ENCODE measurements at regions not wholly inside any gene's neighbourhood (a gene's known extent, or its start where the extent isn't known, plus 50 kb on each side); places are given as distances from the start of the nearest gene placed in this dataset.

DNA sequence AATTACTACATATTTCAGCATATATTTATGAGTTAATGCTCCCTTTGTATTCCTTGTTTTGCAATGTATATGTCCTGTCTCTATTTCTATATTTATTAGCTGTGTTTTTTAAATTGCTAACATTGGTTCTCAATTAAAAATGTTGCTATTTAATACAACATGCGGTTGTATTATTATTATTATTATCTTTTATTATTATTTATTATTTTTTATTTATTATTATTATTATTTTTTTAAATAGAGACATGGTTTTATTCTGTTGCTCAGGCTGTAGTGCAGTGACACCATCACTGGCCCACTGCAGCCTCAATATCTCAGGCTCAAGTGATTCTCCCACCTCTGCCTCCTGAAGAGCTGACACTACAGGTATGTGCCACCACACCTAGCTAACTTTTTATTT, 1005.9 kb upstream of the ADGRL3 start:
- TF ChIP-seq, protein P1, sequence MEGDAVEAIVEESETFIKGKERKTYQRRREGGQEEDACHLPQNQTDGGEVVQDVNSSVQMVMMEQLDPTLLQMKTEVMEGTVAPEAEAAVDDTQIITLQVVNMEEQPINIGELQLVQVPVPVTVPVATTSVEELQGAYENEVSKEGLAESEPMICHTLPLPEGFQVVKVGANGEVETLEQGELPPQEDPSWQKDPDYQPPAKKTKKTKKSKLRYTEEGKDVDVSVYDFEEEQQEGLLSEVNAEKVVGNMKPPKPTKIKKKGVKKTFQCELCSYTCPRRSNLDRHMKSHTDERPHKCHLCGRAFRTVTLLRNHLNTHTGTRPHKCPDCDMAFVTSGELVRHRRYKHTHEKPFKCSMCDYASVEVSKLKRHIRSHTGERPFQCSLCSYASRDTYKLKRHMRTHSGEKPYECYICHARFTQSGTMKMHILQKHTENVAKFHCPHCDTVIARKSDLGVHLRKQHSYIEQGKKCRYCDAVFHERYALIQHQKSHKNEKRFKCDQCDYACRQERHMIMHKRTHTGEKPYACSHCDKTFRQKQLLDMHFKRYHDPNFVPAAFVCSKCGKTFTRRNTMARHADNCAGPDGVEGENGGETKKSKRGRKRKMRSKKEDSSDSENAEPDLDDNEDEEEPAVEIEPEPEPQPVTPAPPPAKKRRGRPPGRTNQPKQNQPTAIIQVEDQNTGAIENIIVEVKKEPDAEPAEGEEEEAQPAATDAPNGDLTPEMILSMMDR (conservative IDR thresholded peaks at IDR 0.05; ENCODE audit: low read depth in 2 of 2): no peak
- TF ChIP-seq POLR2AphosphoS5 (IDR thresholded peaks at IDR 0.05; ENCODE audit: low read depth) (no peak), STAT1 (IDR thresholded peaks at IDR 0.05; ENCODE audit: unreplicated experiment) (no peak)
- TF ChIP-seq, protein P2, sequence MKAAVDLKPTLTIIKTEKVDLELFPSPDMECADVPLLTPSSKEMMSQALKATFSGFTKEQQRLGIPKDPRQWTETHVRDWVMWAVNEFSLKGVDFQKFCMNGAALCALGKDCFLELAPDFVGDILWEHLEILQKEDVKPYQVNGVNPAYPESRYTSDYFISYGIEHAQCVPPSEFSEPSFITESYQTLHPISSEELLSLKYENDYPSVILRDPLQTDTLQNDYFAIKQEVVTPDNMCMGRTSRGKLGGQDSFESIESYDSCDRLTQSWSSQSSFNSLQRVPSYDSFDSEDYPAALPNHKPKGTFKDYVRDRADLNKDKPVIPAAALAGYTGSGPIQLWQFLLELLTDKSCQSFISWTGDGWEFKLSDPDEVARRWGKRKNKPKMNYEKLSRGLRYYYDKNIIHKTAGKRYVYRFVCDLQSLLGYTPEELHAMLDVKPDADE (IDR thresholded peaks at IDR 0.05): no peak
